ENCODE measurements at regions not wholly inside any gene's neighbourhood (a gene's known extent, or its start where the extent isn't known, plus 50 kb on each side); places are given as distances from the start of the nearest gene placed in this dataset.

DNA sequence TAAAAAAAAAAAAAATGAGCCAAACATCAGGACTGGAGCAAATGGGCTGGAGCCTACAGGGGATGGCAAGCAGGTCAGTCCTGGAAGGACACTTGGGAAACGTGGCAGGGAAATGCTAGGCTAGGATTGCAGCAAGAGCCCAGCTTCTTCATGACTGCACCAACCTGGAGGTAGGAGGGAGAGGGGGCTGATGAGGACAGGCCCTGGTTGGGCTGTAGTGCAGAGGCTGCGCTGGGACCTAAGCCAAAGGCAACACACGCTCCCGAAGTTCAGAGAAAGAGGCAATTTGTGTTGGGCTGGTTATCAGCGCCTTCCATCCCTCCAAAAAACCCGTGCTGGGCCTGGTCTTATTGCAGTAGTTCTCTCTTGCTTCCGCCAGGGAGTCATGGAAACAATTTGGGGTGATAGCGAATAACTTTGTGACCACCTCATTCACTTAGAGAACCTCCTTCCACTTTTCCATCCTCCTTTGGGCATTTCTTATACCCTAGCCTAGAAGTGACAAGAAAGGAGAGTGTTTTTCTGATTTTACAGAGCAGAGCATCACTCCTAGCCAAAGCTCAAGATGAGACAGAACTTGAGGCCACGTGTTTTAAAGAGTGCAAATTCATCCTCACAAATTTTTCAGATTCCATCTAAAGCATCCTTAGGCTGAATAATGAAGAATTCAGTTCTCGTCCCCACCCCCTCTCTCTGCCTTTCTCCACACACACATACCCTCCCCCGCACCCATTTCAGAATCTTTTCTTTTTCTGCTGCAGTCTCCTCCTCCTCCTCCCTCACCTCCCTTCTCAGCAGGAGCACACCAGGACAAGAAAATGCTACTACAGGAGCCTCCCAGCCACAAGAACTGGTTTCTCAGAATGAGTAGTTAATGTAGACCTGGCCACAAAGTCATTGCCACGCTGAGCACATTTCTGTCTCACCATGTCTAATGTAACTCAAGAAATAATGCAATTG, 61.3 kb upstream of the CALM2 start:
- Histone ChIP-seq H3K27me3 (no peaks in the 10 kb centered on the region), H3K27ac (no peak overlapping the region), H3K4me3 (no peak overlapping the region), H3K36me3 (no peaks in the 10 kb centered on the region), H3K9me3 (no peaks in the 10 kb centered on the region), H3K4me1 (no peaks in the 10 kb centered on the region)
- ATAC-seq (peak; percentile 20), DNase-seq (no peak)
- intact Hi-C loops (cut with DNase I): no loop called here
- TF ChIP-seq, protein P1, sequence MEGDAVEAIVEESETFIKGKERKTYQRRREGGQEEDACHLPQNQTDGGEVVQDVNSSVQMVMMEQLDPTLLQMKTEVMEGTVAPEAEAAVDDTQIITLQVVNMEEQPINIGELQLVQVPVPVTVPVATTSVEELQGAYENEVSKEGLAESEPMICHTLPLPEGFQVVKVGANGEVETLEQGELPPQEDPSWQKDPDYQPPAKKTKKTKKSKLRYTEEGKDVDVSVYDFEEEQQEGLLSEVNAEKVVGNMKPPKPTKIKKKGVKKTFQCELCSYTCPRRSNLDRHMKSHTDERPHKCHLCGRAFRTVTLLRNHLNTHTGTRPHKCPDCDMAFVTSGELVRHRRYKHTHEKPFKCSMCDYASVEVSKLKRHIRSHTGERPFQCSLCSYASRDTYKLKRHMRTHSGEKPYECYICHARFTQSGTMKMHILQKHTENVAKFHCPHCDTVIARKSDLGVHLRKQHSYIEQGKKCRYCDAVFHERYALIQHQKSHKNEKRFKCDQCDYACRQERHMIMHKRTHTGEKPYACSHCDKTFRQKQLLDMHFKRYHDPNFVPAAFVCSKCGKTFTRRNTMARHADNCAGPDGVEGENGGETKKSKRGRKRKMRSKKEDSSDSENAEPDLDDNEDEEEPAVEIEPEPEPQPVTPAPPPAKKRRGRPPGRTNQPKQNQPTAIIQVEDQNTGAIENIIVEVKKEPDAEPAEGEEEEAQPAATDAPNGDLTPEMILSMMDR (IDR thresholded peaks at IDR 0.05): no peak

- intact Hi-C loops (cut with DNase I): no loop called here
- no peak for DNase-seq
- Histone ChIP-seq H3K4me3 (no peak overlapping the region), H3K4me1 (no peaks in the 10 kb centered on the region), H3K27me3 (no peaks in the 10 kb centered on the region), H3K9me3 (no peaks in the 10 kb centered on the region), H3K36me3 (no peaks in the 10 kb centered on the region), H3K27ac (no peak overlapping the region)
- no peak for ATAC-seq
- TF ChIP-seq, protein P1 (IDR thresholded peaks at IDR 0.05): no peak
These were observed 60.3 kb upstream of the CALM2 start for GRCh38 chr2:47236503-47237215.

DNA sequence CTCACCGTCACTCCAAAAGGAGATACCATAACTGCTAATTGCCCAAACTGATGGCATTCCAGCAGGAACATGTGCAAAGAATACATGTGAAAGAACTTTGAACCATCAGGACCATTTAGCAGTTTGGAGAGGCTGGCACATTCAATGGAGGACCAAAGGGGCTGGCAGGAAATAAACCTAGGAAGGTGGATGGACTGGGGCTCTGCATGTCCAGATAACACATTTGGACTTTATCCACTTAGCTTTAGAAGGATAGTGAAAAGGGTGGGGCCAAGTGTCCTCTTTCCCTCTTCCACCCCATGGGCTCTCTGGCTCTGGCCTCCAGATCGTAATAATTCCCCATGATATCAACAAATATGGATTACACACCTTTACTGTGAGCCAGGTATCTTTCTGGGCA, 58.8 kb upstream of the CALM2 start:
- Histone ChIP-seq H3K36me3 (no peaks in the 10 kb centered on the region), H3K27ac (no peak overlapping the region), H3K27me3 (no peaks in the 10 kb centered on the region), H3K9me3 (no peaks in the 10 kb centered on the region), H3K4me3 (no peak overlapping the region), H3K4me1 (no peaks in the 10 kb centered on the region)
- intact Hi-C loops (cut with DNase I): no loop called here
- DNase-seq (no peak), ATAC-seq (no peak)
- TF ChIP-seq, protein P1 (IDR thresholded peaks at IDR 0.05): no peak

DNA sequence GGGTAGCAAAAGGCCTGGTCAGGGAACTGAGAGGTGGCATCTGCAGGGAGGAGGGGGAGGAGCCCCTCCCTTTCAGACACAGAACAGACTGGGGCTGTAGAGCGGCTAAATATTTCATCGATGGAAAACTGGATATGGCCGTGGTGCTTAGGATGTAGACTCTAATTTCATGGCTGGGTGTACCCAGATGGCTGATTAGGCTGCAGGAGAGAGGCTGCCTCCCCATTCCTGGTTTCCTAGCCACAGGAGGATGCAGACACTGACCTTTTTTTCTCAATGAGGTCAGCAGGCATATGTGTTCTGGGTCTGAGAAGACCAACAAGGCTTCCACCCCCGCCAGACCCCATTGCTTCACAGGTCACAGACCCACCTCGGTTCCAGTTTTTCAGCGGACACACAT, 58.1 kb upstream of the CALM2 start:
- no peak overlapping the region for H3K27ac ChIP-seq
- intact Hi-C loops (cut with DNase I): no loop called here
- H3K27me3 ChIP-seq: no peaks in the 10 kb centered on the region
- no peaks in the 10 kb centered on the region for H3K4me1 ChIP-seq
- no peaks in the 10 kb centered on the region for H3K36me3 ChIP-seq
- no peak for DNase-seq
- TF ChIP-seq, protein P1 (IDR thresholded peaks at IDR 0.05): no peak
- ATAC-seq: no peak
- H3K9me3 ChIP-seq: no peaks in the 10 kb centered on the region
- no peak overlapping the region for H3K4me3 ChIP-seq

GRCh38 chr2:47232738-47233415, 56.6 kb upstream of the CALM2 start:
- Histone ChIP-seq H3K4me1 (no peaks in the 10 kb centered on the region), H3K27ac (no peak overlapping the region), H3K4me3 (no peak overlapping the region), H3K9me3 (no peaks in the 10 kb centered on the region), H3K27me3 (no peaks in the 10 kb centered on the region), H3K36me3 (no peaks in the 10 kb centered on the region)
- DNase-seq (no peak), ATAC-seq (no peak)
- intact Hi-C loops (cut with DNase I): no loop called here
- TF ChIP-seq, protein P1 (IDR thresholded peaks at IDR 0.05): no peak
